ENCODE measurements at regions not wholly inside any gene's neighbourhood (a gene's known extent, or its start where the extent isn't known, plus 50 kb on each side); places are given as distances from the start of the nearest gene placed in this dataset.
"Not testable (repeated sequence)": the region's sequence is repeated elsewhere in the genome, so short reads cannot be mapped to it uniquely, and the experiment has no call there.

GRCh38 chr3:177610686-177611633, 413.7 kb upstream of the TBL1XR1 start:
- no peak for DNase-seq

- DNase-seq: no peak
Measured at GRCh38 chr3:177611752-177612334, 414.6 kb upstream of the TBL1XR1 start.

GRCh38 chr3:177613901-177614300, 416.6 kb upstream of the TBL1XR1 start:
- DNase-seq: no peak

- no peak for DNase-seq
Measured at GRCh38 chr3:177615015-177615414, 417.7 kb upstream of the TBL1XR1 start.

GRCh38 chr3:177618873-177619733, 421.8 kb upstream of the TBL1XR1 start:
- no peak for DNase-seq

- no peak for DNase-seq
Measured at GRCh38 chr3:177620073-177620472, 422.8 kb upstream of the TBL1XR1 start.

- no peak for DNase-seq
Measured at GRCh38 chr3:177622520-177622919, 425.2 kb upstream of the TBL1XR1 start.

GRCh38 chr3:177622982-177623617, 425.8 kb upstream of the TBL1XR1 start:
- DNase-seq: no peak

GRCh38 chr3:177624528-177625495, 427.5 kb upstream of the TBL1XR1 start:
- DNase-seq: no peak

- DNase-seq: no peak
Measured at GRCh38 chr3:177626045-177626444, 428.8 kb upstream of the TBL1XR1 start.

- DNase-seq: not testable (repeated sequence)
Measured at GRCh38 chr3:177628095-177628719, 430.9 kb upstream of the TBL1XR1 start.

- DNase-seq: no peak
Measured at GRCh38 chr3:177629276-177629675, 432.0 kb upstream of the TBL1XR1 start.

- no peak for DNase-seq
Measured at GRCh38 chr3:177633671-177634207, 436.5 kb upstream of the TBL1XR1 start.

GRCh38 chr3:177635601-177636106, 438.4 kb upstream of the TBL1XR1 start:
- not testable (repeated sequence) for DNase-seq

- DNase-seq: no peak
Measured at GRCh38 chr3:177640319-177640965, 443.2 kb upstream of the TBL1XR1 start.

GRCh38 chr3:177641206-177641605, 443.9 kb upstream of the TBL1XR1 start:
- no peak for DNase-seq

GRCh38 chr3:177642042-177642803, 444.9 kb upstream of the TBL1XR1 start:
- no peak for DNase-seq

GRCh38 chr3:177642804-177643125, 445.5 kb upstream of the TBL1XR1 start:
- DNase-seq: no peak

- no peak for DNase-seq
Measured at GRCh38 chr3:177646749-177647148, 449.5 kb upstream of the TBL1XR1 start.
